ENCODE measurements at regions not wholly inside any gene's neighbourhood (a gene's known extent, or its start where the extent isn't known, plus 50 kb on each side); places are given as distances from the start of the nearest gene placed in this dataset.

- DNase-seq (ENCODE audit: low read depth in 2 of 2), result no peak
These were observed 2178.3 kb downstream of the TP53TG3F start for GRCh38 chr16:35637683-35638082.

- no peak for DNase-seq (ENCODE audit: low read depth in 2 of 2)
These were observed 2180.1 kb downstream of the TP53TG3F start for GRCh38 chr16:35639233-35640205.

- DNase-seq (ENCODE audit: low read depth in 2 of 2), result no peak
These were observed 2183.0 kb downstream of the TP53TG3F start for GRCh38 chr16:35642322-35642835.

GRCh38 chr16:35651841-35652240 is 2192.4 kb downstream of the TP53TG3F start:
- no peak for DNase-seq (ENCODE audit: low read depth in 2 of 2)

GRCh38 chr16:35664091-35664693 is 2204.8 kb downstream of the TP53TG3F start:
- no peak for DNase-seq (ENCODE audit: low read depth in 2 of 2)

- DNase-seq (ENCODE audit: low read depth in 2 of 2), result no peak
These were observed 2225.7 kb downstream of the TP53TG3F start for GRCh38 chr16:35685085-35685484.

GRCh38 chr16:35686595-35686994 is 2227.2 kb downstream of the TP53TG3F start:
- no peak for DNase-seq (ENCODE audit: low read depth in 2 of 2)

- DNase-seq (ENCODE audit: low read depth in 2 of 2), result no peak
These were observed 2227.7 kb downstream of the TP53TG3F start for GRCh38 chr16:35687071-35687470.

- DNase-seq (ENCODE audit: low read depth in 2 of 2), result no peak
These were observed 2228.4 kb downstream of the TP53TG3F start for GRCh38 chr16:35687781-35688180.

- no peak for DNase-seq (ENCODE audit: low read depth in 2 of 2)
These were observed 2230.4 kb downstream of the TP53TG3F start for GRCh38 chr16:35689764-35690163.

- no peak for DNase-seq (ENCODE audit: low read depth in 2 of 2)
These were observed 2231.0 kb downstream of the TP53TG3F start for GRCh38 chr16:35690413-35690812.

- DNase-seq (ENCODE audit: low read depth in 2 of 2), result no peak
These were observed 2231.6 kb downstream of the TP53TG3F start for GRCh38 chr16:35691057-35691456.

GRCh38 chr16:35692824-35693223 is 2233.4 kb downstream of the TP53TG3F start:
- DNase-seq (ENCODE audit: low read depth in 2 of 2), result no peak

GRCh38 chr16:35706901-35707300 is 2247.5 kb downstream of the TP53TG3F start:
- DNase-seq (ENCODE audit: low read depth in 2 of 2), result no peak

GRCh38 chr16:35711435-35711834 is 2252.0 kb downstream of the TP53TG3F start:
- no peak for DNase-seq (ENCODE audit: low read depth in 2 of 2)

- DNase-seq (ENCODE audit: low read depth in 2 of 2), result no peak
These were observed 2252.5 kb downstream of the TP53TG3F start for GRCh38 chr16:35711958-35712357.

- DNase-seq (ENCODE audit: low read depth in 2 of 2), result no peak
These were observed 2254.6 kb downstream of the TP53TG3F start for GRCh38 chr16:35713762-35714650.

- no peak for DNase-seq (ENCODE audit: low read depth in 2 of 2)
These were observed 2255.3 kb downstream of the TP53TG3F start for GRCh38 chr16:35714665-35715064.

- no peak for DNase-seq (ENCODE audit: low read depth in 2 of 2)
These were observed 2265.1 kb downstream of the TP53TG3F start for GRCh38 chr16:35724551-35724950.

GRCh38 chr16:35725949-35726348 is 2266.5 kb downstream of the TP53TG3F start:
- DNase-seq (ENCODE audit: low read depth in 2 of 2), result no peak

GRCh38 chr16:35730251-35730650 is 2270.8 kb downstream of the TP53TG3F start:
- DNase-seq (ENCODE audit: low read depth in 2 of 2), result no peak
